IMR-90 (cell line): ENCODE measurements at regions not wholly inside any gene's neighbourhood (a gene's known extent, or its start where the extent isn't known, plus 50 kb on each side); places are given as distances from the start of the nearest gene placed in this dataset.

ENCODE experiments used
- ATAC-seq: fragments of 200-7000 bp; cut with Tn5 transposase; 2 replicates; pipeline ENCODE4 v1.9.1; 2020; ENCODE audit warnings: low read depth, mild to moderate bottlenecking, moderate library complexity
- BruUV-seq: library from RNA; stranded (reverse); fragments of 400-500 nt; replicated peaks from 2 replicates; lab custom pipeline; 2021; lab: Mats Ljungman, UMichigan
- CTCF ChIA-PET: fragments of 300-600 bp; formaldehyde crosslinking; extraction: SDS; loops from one replicate; lab custom pipeline; 2021; ENCODE audit warnings: antibody characterized with exemption; lab: Yijun Ruan, JAX
- POLR2A ChIA-PET: fragments of 300-600 bp; sonication (Branson Sonifier 250); formaldehyde crosslinking; loops from one replicate; lab custom pipeline; 2022; ENCODE audit warnings: antibody characterized with exemption; ENCODE audit not compliant: unreplicated experiment; lab: Charles Lee
- DNase-seq: peaks from one replicate; pipeline ENCODE4 v3.0.0; 2013
- H2AFZ ChIP-seq: replicated peaks from 2 replicates; pipeline ENCODE3; 2013; ENCODE audit warnings: low read length, mild to moderate bottlenecking; ENCODE audit not compliant: poor library complexity
- H2AK5ac ChIP-seq: 2 replicates; pipeline ENCODE4 v1.6.1; 2013; ENCODE audit warnings: low read depth, low read length, inconsistent platforms
- H2AK9ac ChIP-seq: replicated peaks from 2 replicates; pipeline ENCODE3; 2013; ENCODE audit warnings: mild to moderate bottlenecking, low read depth, low read length, moderate library complexity; ENCODE audit not compliant: poor library complexity
- H2BK120ac ChIP-seq: 2 replicates; pipeline ENCODE4 v1.6.1; 2013; ENCODE audit warnings: low read depth, low read length, inconsistent platforms
- H2BK15ac ChIP-seq: 3 replicates; pipeline ENCODE4 v1.6.1; 2013; ENCODE audit warnings: low read depth, low read length, inconsistent platforms
- H2BK20ac ChIP-seq: 2 replicates; pipeline ENCODE4 v1.6.1; 2013; ENCODE audit warnings: low read depth, mild to moderate bottlenecking, inconsistent platforms, low read length, moderate library complexity
- H2BK5ac ChIP-seq: 2 replicates; pipeline ENCODE4 v1.6.1; 2013; ENCODE audit warnings: mild to moderate bottlenecking, low read depth, low read length, inconsistent platforms; ENCODE audit not compliant: poor library complexity, severe bottlenecking
- H3K14ac ChIP-seq: replicated peaks from 2 replicates; pipeline ENCODE4 v1.6.1; 2013; ENCODE audit warnings: low read depth, low read length, inconsistent platforms
- H3K18ac ChIP-seq: 2 replicates; pipeline ENCODE4 v1.6.1; 2013; ENCODE audit warnings: low read depth, low read length, control low read depth
- H3K23ac ChIP-seq: 2 replicates; pipeline ENCODE4 v1.6.1; 2013; ENCODE audit warnings: low read depth, low read length, inconsistent platforms
- H3K27ac ChIP-seq: 2 replicates; pipeline ENCODE4 v1.5.1; 2013; ENCODE audit warnings: mild to moderate bottlenecking, control low read depth, low read length; ENCODE audit not compliant: insufficient read depth
- H3K27me3 ChIP-seq: 2 replicates; pipeline ENCODE4 v1.6.1; 2013; ENCODE audit warnings: low read length; ENCODE audit not compliant: control insufficient read depth, insufficient read depth
- H3K36me3 ChIP-seq: 2 replicates; pipeline ENCODE4 v1.6.1; 2013; ENCODE audit warnings: low read length, mixed read lengths; ENCODE audit not compliant: control insufficient read depth, insufficient read depth
- H3K4ac ChIP-seq: 2 replicates; pipeline ENCODE4 v1.6.1; 2013; ENCODE audit warnings: low read depth, low read length, inconsistent platforms
- H3K4me1 ChIP-seq: 2 replicates; pipeline ENCODE4 v1.6.1; 2013; ENCODE audit warnings: low read length, mixed read lengths; ENCODE audit not compliant: control insufficient read depth, insufficient read depth
- H3K4me2 ChIP-seq: 2 replicates; pipeline ENCODE4 v1.6.1; 2013; ENCODE audit warnings: low read depth, mild to moderate bottlenecking, control low read depth, low read length, moderate library complexity
- H3K4me3 ChIP-seq: 2 replicates; pipeline ENCODE4 v1.5.1; 2013; ENCODE audit warnings: low read depth, mild to moderate bottlenecking, control low read depth, low read length, moderate library complexity; ENCODE audit not compliant: insufficient read depth
- H3K56ac ChIP-seq: 2 replicates; pipeline ENCODE4 v1.6.1; 2013; ENCODE audit warnings: low read length, inconsistent platforms; ENCODE audit not compliant: insufficient read depth; ENCODE audit errors: extremely low read depth
- H3K79me1 ChIP-seq, 2 experiments: 2 replicates each; pipeline ENCODE4 v1.6.1; 2013; ENCODE audit warnings: low read length in 2 of 2, inconsistent platforms in 1 of 2, low read depth in 1 of 2
- H3K9ac ChIP-seq: 2 replicates; pipeline ENCODE4 v1.6.1; 2013; ENCODE audit warnings: low read depth, low read length, control low read depth
- H3K9me1 ChIP-seq: 2 replicates; pipeline ENCODE4 v1.6.1; 2013; ENCODE audit warnings: low read length, inconsistent platforms; ENCODE audit not compliant: insufficient read depth
- H3K9me3 ChIP-seq: 2 replicates; pipeline ENCODE4 v1.6.1; 2013; ENCODE audit warnings: low read length; ENCODE audit not compliant: control insufficient read depth, insufficient read depth
- H4K20me1 ChIP-seq: 2 replicates; pipeline ENCODE4 v1.6.1; 2013; ENCODE audit warnings: low read length, inconsistent platforms; ENCODE audit not compliant: insufficient read depth
- H4K5ac ChIP-seq: 2 replicates; pipeline ENCODE4 v1.6.1; 2013; ENCODE audit warnings: mild to moderate bottlenecking, low read depth, low read length, control low read depth
- H4K8ac ChIP-seq, 2 experiments: 2 replicates each; pipeline ENCODE4 v1.6.1; 2013; ENCODE audit warnings: low read depth in 2 of 2, low read length in 2 of 2, control low read depth in 1 of 2, inconsistent platforms in 1 of 2
- H4K91ac ChIP-seq: 2 replicates; pipeline ENCODE4 v1.6.1; 2013; ENCODE audit warnings: low read depth, low read length, inconsistent platforms; ENCODE audit not compliant: insufficient read depth
- BHLHE40 ChIP-seq: fragments of 150-350 bp; IDR thresholded peaks from 2 replicates; pipeline ENCODE4 v1.6.1; 2016; ENCODE audit warnings: mild to moderate bottlenecking, low read depth, low read length
- CEBPB ChIP-seq: IDR thresholded peaks from 2 replicates; pipeline ENCODE4 v1.6.1; 2012; ENCODE audit warnings: low read depth, low read length, improper control_type of control experiment
- MAFK ChIP-seq: IDR thresholded peaks from 2 replicates; pipeline ENCODE4 v1.6.1; 2012; ENCODE audit warnings: low read depth, low read length, improper control_type of control experiment
- MXI1 ChIP-seq: IDR thresholded peaks from 2 replicates; pipeline ENCODE4 v1.6.1; 2012; ENCODE audit warnings: low read depth, mild to moderate bottlenecking, low read length, moderate library complexity, borderline replicate concordance
- NFE2L2 ChIP-seq: fragments of 150-350 bp; IDR thresholded peaks from 2 replicates; pipeline ENCODE4 v1.6.1; 2016; ENCODE audit warnings: low read depth, mild to moderate bottlenecking, low read length
- POLR2A ChIP-seq: IDR thresholded peaks from 2 replicates; pipeline ENCODE4 v1.6.1; 2012; ENCODE audit warnings: mild to moderate bottlenecking, low read depth, low read length
- RFX5 ChIP-seq: IDR thresholded peaks from 2 replicates; pipeline ENCODE4 v1.8.0; 2012; ENCODE audit warnings: low read depth, mild to moderate bottlenecking, low read length, moderate library complexity
- WGBS, 2 experiments: methylation state at CpG; one replicate each; pipeline versions ENCODE4 v1.1.5 to v1.1.7; 2013; ENCODE audit warnings: missing lambda C conversion rate in 2 of 2; ENCODE audit not compliant: insufficient read length in 1 of 2; ENCODE audit errors: extremely low coverage in 2 of 2; 5-methylcytosine and 5-hydroxymethylcytosine counted together
- dilution Hi-C: fragments of 300-500 bp; cut with HindIII; formaldehyde crosslinking; loops from one replicate; pipeline ENCODE4 v1.14.3; 2018; ENCODE audit warnings: low sequenced_read_pairs; ENCODE audit not compliant: unreplicated experiment
- in situ Hi-C: fragments of 300-500 bp; cut with MboI; formaldehyde crosslinking; loops from 3 replicates; pipeline ENCODE4 v1.14.3; 2019; ENCODE audit warnings: low sequenced_read_pairs, inconsistent platforms, mixed read lengths
- intact Hi-C: fragments of 100-400 bp; cut with micrococcal nuclease; formaldehyde crosslinking; loops from 2 replicates; pipeline ENCODE4 v1.10.0; 2022
- TF ChIP-seq, protein P1 (sequence below): conservative IDR thresholded peaks from 2 replicates; pipeline ENCODE4 v1.5.1; 2012; ENCODE audit warnings: mild to moderate bottlenecking, low read depth, low read length, improper control_type of control experiment

DNA sequence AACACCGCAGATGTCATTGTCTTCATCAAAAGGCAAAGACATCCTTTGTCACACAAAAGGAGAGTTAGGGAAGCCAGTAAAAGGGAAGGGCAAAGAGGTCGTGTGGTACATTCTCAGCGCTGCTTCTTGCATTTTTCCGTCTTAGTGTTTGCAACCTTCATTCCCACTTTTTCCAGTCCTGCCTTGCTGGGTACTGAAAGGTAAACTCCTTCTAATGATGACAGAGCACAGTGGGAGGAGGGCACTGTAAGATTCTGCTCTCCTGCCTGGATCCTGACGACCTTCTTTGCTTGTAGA lies 424.3 kb upstream of the MEX3C start:
- no peak overlapping the region for H3K27ac ChIP-seq
- H3K23ac ChIP-seq, result no peak overlapping the region
- intact Hi-C loops, result no loop called here
- TF ChIP-seq RFX5 (no peak), MXI1 (no peak), NFE2L2 (no peak), CEBPB (no peak), BHLHE40 (no peak), MAFK (no peak), POLR2A (no peak)
- TF ChIP-seq, protein P1, sequence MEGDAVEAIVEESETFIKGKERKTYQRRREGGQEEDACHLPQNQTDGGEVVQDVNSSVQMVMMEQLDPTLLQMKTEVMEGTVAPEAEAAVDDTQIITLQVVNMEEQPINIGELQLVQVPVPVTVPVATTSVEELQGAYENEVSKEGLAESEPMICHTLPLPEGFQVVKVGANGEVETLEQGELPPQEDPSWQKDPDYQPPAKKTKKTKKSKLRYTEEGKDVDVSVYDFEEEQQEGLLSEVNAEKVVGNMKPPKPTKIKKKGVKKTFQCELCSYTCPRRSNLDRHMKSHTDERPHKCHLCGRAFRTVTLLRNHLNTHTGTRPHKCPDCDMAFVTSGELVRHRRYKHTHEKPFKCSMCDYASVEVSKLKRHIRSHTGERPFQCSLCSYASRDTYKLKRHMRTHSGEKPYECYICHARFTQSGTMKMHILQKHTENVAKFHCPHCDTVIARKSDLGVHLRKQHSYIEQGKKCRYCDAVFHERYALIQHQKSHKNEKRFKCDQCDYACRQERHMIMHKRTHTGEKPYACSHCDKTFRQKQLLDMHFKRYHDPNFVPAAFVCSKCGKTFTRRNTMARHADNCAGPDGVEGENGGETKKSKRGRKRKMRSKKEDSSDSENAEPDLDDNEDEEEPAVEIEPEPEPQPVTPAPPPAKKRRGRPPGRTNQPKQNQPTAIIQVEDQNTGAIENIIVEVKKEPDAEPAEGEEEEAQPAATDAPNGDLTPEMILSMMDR, result no peak
- H2AFZ ChIP-seq, result no peak overlapping the region
- H2BK5ac ChIP-seq, result no peak overlapping the region
- no peak for ATAC-seq
- dilution Hi-C loops, result no loop called here
- no peak overlapping the region for H2BK20ac ChIP-seq
- H3K4ac ChIP-seq, result no peak overlapping the region
- H4K8ac ChIP-seq, result no peak overlapping the region
- in situ Hi-C loops, result no loop called here
- no peak overlapping the region for H2AK9ac ChIP-seq
- peaks cover 23% of the 10 kb centered on the region for H3K9me3 ChIP-seq
- no peak overlapping the region for H2BK120ac ChIP-seq
- no peaks in the 10 kb centered on the region for H3K36me3 ChIP-seq
- no peak overlapping the region for H3K18ac ChIP-seq
- no peaks in the 10 kb centered on the region for H4K20me1 ChIP-seq
- no peak overlapping the region for H2AK5ac ChIP-seq
- H4K91ac ChIP-seq, result no peak overlapping the region
- no peak overlapping the region for H3K56ac ChIP-seq
- H3K4me3 ChIP-seq, result no peak overlapping the region
- CTCF ChIA-PET, result no interaction called here
- no peak overlapping the region for H3K14ac ChIP-seq
- no peak overlapping the region for H2BK15ac ChIP-seq
- BruUV-seq, result no TSS peak
- WGBS, 2 experiments, result no CpG with 5 or more reads among the region's 5 CpGs
- no peak overlapping the region for H3K9ac ChIP-seq
- H3K79me1 ChIP-seq, result no peaks in the 10 kb centered on the region
- no peak overlapping the region for H4K5ac ChIP-seq
- no peaks in the 10 kb centered on the region for H3K4me1 ChIP-seq
- no peak for DNase-seq
- H3K4me2 ChIP-seq, result no peak overlapping the region
- no peaks in the 10 kb centered on the region for H3K9me1 ChIP-seq
- no peaks in the 10 kb centered on the region for H3K27me3 ChIP-seq
- POLR2A ChIA-PET, result no interaction called here
